HG03175 (cell line): ENCODE measurements at regions not wholly inside any gene's neighbourhood (a gene's known extent, or its start where the extent isn't known, plus 50 kb on each side); places are given as distances from the start of the nearest gene placed in this dataset.
"Not testable (repeated sequence)": the region's sequence is repeated elsewhere in the genome, so short reads cannot be mapped to it uniquely, and the experiment has no call there.

Experiments
- ATAC-seq: cut with Tn5 transposase; IDR thresholded peaks from one replicate; pipeline ENCODE4 v1.9.1; 2021; ENCODE audit warnings: mild to moderate bottlenecking, moderate library complexity; ENCODE audit not compliant: unreplicated experiment

DNA sequence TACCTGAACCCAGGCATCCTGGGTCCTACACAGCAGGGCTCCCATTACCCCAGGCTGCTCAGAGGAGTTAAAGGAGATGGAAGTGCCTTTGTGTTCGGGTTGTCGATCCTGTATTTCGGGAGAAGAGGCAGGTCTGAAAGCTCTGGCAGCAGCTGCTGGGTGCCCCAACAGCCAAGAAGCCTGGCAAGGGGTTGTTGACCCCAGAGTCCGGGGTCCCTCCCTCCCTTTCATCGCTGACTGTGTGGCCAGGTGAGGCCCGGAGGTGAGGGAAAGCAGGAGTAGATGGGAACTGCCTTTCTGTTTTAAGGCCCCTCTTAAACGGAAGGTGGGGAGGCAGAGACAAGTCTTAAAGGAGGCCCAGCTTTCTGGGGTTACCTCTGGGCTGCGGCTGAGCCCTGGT, 106.0 kb upstream of the SYT13 start:
- no peak for ATAC-seq

GRCh38 chr11:45391168-45391850, 105.2 kb upstream of the SYT13 start:
- ATAC-seq: no peak

DNA sequence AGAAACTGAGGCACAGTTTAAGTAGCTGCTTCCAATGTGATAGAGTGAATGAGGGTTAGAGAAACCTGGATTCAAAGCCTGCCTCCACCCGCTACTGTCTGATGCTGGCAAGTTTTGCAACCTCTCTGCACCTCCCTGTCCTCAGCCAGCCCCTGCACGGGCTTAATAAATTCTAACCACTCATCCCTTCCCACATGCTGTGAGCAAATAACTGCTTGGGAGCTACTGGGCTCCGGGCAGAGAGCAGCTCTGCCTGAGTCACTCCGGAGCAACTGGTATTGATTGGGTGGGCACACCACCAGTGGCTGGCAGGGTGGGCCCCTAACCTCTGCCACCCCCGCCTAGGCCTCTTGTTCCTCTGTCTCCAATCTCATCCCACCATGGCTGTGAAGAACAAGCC, 104.3 kb upstream of the SYT13 start:
- ATAC-seq: no peak

DNA sequence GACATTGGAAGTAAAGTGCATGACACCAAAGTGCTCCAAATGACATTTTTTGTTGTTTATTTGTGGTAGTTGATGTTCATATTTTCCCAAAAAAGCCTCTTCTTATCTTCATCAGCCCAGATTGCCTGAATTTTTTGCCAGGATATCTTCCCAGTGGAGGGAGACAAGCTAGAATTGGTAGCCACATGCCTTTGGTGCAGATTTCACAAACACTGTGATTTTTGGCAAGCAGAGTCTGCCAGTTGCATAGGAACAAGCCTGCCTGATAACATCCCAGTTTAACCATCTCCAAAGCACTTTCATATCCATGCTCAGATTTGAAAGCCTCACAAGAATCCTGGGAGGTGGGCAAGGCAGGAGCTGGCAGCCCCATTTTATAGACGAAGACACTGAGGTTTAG, 102.3 kb upstream of the SYT13 start:
- ATAC-seq: no peak

- ATAC-seq: not testable (repeated sequence)
These were observed 101.7 kb upstream of the SYT13 start for GRCh38 chr11:45387885-45388284.

DNA sequence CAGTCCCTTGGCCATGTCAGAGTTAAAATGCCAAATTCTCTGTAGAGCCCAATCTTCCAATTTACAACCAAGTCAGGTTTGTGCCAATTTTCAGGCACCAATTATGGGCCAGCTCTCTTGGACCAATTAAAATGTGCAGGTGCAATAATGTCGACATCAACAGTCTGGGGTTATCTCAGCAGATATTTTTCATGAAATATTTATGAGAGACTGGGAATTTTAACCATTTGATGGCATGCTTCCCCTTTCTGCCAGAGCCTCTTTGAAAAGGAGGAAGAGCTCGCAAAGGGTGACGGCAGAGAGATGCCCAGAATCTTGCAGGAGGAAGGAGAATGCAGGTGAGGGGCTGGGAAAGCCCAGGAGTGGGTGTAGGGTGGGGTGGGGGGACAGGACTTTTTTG, 100.8 kb upstream of the SYT13 start:
- ATAC-seq: no peak

DNA sequence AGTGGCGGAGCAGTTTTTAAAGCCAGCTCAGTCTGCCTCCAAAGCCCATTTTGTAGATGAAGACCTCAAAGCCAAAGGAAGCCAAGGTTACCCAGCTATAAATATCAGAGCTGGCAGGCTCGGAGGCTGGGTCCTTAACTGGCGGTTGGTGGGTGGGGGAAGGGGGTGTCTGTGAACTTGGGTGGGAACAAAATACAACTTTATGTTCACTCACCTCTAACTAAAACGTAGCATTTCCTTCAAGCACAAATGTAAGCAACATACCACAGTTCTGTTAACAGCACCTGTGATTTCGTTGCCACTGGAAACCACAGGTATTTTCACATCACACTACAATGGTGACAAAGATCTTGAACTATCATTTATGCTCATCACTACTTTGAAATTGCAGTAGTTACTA, 99.7 kb upstream of the SYT13 start:
- no peak for ATAC-seq

GRCh38 chr11:45385423-45385822, 99.3 kb upstream of the SYT13 start:
- ATAC-seq: no peak

GRCh38 chr11:45384711-45385241, 98.6 kb upstream of the SYT13 start:
- no peak for ATAC-seq

DNA sequence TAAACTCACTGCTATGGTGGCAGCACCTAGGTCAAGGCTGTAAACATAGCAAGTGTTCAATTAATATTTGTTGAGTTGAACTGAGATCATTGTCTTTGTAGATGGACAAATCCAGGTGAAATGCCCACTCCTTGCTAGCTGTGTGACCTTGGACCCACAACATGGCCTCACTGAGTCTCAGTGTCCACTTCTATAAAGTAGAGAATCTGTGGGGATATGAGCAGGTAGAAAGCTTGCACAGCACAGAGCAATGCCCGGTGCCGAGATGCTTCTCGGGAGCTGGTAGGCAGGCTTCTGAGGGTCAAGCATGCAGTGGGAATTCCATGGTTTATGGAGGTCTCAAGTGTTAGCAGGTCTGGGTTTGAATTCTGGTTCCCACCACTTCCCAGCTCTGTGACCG, 97.9 kb upstream of the SYT13 start:
- ATAC-seq: no peak

DNA sequence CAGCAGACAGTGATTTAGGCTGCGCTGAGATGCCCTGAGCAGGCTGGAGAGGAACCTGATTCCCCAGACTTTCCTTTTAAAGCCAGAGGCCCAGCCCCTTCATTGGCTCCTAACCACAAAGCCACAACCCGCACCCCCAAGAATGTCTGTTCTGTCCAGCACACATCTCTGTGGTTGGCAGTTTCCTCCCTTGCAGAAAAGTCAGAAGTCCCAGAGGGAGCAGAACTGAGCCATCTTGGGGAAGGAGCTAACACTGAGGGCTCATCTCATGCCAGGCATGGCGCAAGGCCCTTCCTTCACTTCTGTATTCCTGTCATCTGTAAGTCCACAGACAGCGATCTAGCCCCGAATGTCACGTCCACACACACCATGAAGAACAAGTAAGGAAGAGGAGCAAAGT, 97.1 kb upstream of the SYT13 start:
- no peak for ATAC-seq

DNA sequence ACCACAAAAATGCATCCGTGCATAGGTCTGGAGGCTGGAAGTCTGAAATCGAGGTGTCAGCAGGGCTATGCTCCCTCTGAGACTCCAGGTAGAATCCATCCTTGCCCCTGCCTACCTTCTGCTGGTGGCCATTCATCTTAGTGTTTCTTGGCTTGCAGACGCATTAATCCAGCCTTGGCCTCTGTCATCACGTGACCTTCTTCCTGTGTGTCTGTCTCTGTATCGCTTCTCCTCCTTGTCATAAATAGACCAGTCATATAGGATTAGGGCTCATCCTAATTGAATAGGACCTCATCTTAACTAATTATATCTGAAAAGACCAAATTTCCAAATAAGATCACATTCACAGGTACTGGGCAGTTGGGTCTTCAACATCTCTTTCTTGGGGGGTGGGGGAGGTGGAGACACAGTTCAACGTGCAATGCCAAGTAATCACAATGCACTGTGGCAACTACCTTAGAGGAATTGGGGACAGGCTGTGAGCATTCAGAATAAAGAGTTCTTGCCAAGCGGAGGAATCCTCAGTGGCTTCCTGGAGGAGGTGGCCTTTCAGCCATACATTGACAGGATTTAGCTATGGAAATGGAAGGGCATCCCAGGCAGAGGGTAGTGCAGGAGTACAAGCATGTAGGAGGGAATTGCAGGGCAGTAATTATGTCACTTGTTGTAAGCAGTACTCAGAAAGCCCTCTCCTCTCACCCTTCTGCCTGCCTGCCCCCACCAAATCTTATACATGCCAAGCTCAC, 96.2 kb upstream of the SYT13 start:
- ATAC-seq: no peak

DNA sequence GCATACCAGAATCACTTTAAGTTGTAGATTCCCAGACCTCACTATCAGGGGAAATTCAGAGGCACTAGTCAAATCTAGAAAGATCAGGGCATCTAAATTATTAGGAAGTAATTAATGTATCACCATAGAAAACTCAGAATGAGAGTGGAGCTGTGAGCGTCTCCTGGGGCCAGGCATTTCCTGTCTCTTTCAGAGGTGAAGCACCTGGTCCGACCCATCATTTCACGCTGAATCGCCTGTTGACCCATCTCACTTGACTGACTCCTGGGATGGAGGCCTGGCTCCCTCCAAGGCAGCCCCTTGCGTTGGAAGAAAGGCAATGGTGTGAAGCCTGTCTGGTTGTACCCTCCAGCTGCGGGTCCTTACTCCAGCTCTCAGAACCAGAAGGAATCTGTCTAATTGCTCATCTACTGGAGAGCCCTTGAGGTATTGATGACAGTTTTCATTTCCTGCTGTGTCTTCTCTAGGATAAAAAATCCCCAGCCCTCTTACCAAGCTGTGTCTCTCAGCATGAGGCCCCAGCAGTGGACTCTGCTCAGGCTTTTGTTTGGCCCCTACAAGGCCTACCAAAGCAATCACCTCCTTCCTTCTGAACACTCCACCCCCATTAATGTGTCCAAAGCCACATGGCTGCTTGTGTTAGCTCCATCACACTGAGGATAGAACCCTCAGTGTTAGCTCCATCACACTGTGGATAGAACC, 93.2 kb upstream of the SYT13 start:
- peak; percentile 52 for ATAC-seq

DNA sequence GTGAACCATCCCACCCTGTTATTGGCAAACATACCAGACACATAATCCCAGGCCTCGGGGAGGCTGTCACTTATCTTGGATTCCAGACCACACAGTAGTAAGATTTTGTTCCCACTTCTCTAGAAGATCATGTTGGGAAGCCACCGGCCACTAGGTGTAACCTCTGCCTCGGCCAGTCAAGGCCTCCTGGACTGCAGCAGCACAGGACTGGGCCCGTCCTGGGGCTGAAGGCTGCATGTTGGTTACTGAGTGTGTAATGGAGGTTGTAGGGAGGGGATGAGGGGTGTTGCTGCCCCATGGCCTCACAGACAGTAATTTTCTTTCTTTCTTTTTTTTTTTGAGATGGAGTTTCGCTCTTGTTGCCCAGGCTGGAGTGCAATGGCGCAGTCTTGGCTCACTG, 92.4 kb upstream of the SYT13 start:
- ATAC-seq: no peak

GRCh38 chr11:45374653-45375059, 88.5 kb upstream of the SYT13 start:
- no peak for ATAC-seq

DNA sequence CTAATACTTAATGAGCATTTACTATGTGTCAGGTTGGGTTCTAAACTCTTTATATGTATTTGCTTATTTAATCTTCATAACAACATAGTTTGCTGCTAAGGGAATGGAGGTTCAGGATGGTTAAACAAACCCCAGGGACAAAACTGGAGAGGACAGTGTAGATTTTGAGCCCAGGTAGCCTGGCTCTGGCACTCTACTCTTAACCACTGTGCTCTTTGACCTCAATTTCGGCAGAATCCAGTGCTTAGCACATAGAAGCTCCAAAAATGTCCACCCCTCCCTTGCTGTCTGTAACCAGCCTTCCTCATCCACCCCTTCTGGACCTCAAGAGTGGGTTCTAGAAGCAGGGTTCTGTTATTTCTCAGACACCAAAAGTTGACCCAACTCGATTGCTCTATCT, 88.0 kb upstream of the SYT13 start:
- no peak for ATAC-seq

DNA sequence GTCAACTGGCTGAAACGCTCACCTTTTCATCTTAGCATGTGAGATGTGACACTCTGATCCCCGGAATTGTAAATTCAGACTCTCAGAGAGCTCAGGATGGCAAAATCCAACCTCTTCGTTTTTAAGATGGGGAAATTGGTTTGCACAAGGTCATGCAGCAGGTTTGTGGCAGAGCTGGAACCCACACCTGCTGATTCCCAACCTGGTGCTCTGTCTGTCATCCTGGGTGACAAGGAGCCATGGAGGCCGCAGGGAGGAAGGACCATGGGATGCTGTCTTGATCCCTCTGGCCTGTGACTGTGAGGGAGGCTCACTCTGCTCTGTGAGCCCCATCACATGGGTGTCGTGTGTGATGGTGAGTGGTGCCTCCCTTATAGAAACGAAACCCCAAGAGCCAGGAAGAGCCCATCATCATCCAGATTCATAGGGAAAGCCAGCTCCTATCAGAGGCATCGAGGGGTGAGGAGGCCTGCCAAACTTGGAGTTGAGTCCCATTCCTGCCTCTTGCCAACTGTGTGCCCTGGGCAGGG, 87.4 kb upstream of the SYT13 start:
- no peak for ATAC-seq

GRCh38 chr11:45372414-45372813, 86.3 kb upstream of the SYT13 start:
- not testable (repeated sequence) for ATAC-seq

GRCh38 chr11:45371251-45372115, 85.3 kb upstream of the SYT13 start:
- peak; percentile 59 for ATAC-seq

DNA sequence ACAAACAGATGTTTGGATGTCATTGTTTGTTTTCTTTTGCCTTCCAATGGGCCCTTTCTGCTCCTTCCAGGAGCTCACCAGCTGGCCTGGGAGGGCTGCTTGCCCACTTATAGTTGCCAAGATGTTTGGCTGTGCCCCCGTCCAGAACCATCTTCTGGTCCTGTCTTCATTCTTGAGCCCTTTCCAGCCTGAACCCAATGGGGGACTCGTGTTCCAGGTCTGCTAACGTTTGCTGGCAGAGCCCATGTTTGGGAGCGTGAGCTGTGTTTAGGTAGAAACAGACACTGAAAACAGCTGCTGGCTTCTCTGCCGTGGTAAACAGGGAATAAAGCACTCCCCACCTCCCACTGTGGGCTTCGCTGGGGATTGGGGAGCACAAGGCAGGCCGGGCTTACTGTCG, 83.2 kb upstream of the SYT13 start:
- ATAC-seq: no peak

GRCh38 chr11:45368697-45369096, 82.6 kb upstream of the SYT13 start:
- ATAC-seq: no peak
